HG02870 (cell line): ENCODE measurements at regions not wholly inside any gene's neighbourhood (a gene's known extent, or its start where the extent isn't known, plus 50 kb on each side); places are given as distances from the start of the nearest gene placed in this dataset.
"Not testable (repeated sequence)": the region's sequence is repeated elsewhere in the genome, so short reads cannot be mapped to it uniquely, and the experiment has no call there.

Source experiments
- ATAC-seq: cut with Tn5 transposase; IDR thresholded peaks from one replicate; pipeline ENCODE4 v1.9.1; 2021; ENCODE audit warnings: mild to moderate bottlenecking, moderate library complexity; ENCODE audit not compliant: unreplicated experiment

DNA sequence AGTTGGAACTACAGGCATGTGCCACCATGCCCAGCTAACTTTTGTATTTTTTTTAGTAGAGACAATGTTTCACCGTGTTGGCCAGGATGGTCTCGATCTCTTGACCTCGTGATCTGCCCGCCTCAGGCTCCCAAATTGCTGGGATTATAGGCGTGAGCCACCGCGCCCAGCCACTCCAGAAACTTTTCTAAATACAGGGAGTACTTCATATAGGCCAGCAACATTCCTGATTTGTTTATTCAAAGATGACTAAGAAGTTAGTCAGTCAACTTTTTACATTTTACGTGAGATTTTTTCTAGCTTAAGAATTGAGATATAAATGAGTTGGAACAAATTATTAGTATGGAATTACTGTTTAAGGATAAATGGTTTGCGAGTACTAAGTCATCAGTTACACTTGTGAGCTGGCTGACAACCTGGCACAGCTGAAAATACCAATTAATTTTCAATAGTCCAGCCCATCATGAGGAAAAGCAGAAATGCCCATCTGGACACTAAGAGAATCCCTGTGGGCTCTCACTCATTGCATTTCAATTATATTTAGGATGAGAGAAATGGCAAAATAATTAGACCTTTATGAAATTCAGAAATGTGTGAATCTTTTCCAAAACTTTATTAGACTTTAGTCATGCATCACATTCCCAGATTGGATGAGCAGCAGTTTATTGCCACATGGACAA is 430.8 kb upstream of the SPATA31A3 start:
- ATAC-seq, result not testable (repeated sequence)

- peak; percentile 46 for ATAC-seq
These were observed 426.2 kb upstream of the SPATA31A3 start for GRCh38 chr9:67418496-67419079.

DNA sequence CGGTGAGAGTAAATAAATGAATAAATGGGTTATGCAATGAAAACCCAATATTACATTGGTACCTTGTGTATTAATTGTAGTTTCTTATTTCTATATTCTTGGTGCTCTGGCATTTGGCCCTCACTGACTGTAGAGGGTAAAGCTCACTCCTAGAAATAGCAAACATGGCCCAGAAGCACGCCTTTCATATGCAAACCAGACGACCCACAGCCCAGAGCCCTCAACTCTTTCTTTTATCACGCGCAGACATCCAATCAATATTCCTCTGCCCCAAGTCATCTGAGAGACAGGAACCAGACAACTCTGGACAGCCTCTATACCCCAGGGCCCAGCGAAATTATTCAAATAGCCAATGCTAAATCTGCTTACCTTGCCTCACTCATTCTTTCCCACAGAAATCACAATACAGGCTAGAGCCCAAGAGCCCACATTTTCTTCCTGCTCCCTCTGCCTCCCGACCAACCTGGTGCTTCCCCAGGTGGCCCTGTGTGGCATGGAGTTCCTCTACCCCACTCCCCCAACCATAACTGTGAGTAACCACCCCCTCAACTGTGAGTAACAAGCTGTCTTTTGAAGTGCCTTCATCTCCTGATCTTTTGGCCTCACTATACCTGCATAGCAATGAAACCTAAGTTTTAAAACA is 425.1 kb upstream of the SPATA31A3 start:
- not testable (repeated sequence) for ATAC-seq

GRCh38 chr9:67416639-67417038 is 424.3 kb upstream of the SPATA31A3 start:
- ATAC-seq, result not testable (repeated sequence)

DNA sequence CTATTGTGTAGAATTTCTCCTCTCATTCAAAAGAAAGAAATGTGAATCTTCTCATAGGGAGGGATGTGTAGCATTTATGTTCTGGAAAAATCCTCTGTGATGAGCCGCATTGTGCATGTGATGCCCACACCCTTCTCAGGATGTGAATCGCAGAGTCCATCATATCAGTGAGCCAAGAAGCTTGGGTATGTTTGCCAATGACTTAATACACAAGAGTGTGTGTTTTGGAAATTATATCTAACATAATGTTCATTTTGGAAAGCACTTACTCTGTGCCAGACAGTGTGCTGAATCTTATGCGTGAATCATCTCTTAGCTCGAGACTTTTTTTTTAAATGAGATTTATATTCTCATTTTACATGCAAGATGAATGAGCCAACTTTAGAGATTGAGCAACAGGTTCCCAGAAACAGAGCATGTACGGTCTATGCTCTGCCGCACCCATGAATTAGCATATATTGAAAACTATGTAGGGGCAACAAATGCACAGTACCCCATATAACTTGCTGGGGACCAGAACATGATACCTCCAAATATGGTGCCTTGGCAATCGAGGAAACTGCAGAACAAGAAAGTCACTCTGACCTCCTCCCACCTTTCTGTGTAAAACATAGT is 418.4 kb upstream of the SPATA31A3 start:
- ATAC-seq, result not testable (repeated sequence)

DNA sequence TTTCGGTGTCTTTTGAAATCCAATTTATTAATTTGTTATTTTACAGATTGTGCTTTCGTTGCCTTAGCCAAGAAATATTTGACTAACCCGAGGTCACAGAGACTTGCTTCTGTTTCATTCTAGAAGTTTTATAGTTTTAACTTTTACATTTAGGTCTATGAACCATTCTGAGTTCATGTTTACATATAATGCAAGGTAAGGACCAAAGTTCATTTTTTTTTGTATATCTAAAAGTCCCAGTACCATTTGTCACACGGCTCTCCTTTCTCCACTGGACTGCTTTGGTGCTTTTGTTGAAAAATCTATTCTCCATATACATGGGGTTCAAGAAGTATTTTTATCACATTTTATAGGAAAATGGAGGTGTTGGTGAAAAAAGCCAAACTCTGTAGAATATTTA is 411.4 kb upstream of the SPATA31A3 start:
- not testable (repeated sequence) for ATAC-seq

DNA sequence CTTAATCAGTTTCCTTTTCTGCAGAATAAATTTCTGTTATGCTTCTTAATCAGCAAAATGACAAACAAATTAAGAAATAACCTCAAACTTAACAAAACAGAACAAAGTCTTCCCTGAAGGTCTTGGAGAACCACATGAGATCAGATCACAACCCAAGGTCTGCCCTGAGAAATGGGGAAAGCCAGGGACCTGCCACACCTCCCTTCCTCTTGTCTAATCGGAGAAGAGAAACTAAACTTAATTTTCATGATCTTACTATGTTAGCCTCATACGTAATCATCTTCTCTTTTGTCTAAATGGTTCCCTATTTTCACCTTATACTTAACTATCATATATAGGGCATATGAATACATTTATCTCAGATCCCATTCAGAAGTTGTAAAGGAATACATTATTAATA is 405.4 kb upstream of the SPATA31A3 start:
- not testable (repeated sequence) for ATAC-seq

- ATAC-seq, result not testable (repeated sequence)
These were observed 402.4 kb upstream of the SPATA31A3 start for GRCh38 chr9:67394782-67395181.

DNA sequence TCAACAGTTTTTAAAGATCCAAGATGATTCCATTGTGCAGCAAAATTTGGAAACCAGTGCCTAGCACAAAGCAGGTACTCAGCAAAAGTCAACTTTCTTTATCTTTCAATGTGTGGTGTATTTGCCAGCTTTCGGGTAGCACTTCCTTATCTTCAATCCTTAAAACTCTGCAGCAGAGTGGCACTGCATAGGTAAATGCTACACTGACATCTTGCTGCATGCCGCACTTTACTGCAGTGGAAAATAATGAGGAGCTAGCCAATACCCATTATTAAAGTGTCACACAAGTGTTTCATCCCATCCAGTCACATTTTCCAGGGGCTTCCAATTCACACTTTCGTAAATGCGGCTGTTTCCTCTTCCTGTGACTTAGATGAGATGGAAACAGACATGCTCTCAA is 401.7 kb upstream of the SPATA31A3 start:
- not testable (repeated sequence) for ATAC-seq

GRCh38 chr9:67369664-67370063 is 377.3 kb upstream of the SPATA31A3 start:
- ATAC-seq, result not testable (repeated sequence)

GRCh38 chr9:67362325-67362724 is 370.0 kb upstream of the SPATA31A3 start:
- ATAC-seq, result not testable (repeated sequence)

DNA sequence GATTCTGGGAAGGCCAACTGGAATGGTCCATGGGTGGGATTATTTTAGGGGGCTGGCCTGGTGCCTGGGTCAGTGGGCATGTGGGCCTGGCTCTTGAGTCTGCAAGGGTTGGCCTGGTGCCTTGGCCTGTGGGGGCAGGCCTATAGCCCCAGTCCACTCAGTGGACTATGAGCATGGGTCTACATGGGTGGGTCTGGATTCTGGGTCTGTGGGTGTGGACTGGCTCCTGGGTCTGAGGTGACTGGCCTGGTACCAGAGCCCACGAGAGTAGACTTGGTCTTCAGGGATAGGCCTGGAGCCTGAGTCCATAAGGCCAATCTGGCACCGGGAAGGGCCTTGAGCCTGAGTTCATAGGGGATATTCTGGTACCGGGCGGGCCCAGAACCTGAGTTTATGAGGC is 361.6 kb upstream of the SPATA31A3 start:
- ATAC-seq, result not testable (repeated sequence)

DNA sequence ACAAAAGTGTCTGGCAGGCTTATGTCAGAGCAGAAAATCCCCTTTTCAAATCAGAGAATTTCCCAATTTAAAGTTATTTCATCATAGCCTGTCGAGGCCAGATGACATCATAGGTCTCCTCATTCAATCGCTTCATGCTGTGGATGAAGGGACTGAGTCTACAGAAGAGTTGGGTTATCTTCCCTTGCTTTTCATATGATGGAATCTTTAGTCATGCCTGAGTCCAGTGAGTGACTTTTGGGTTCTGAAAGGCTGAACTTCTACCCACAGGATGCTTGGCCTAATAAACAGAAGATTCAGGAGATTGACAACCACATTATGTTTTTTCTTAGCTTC is 357.0 kb upstream of the SPATA31A3 start:
- ATAC-seq, result not testable (repeated sequence)

- not testable (repeated sequence) for ATAC-seq
These were observed 356.4 kb upstream of the SPATA31A3 start for GRCh38 chr9:67348562-67349423.

GRCh38 chr9:67348094-67348493 is 355.7 kb upstream of the SPATA31A3 start:
- ATAC-seq, result not testable (repeated sequence)

GRCh38 chr9:67339216-67339615 is 346.9 kb upstream of the SPATA31A3 start:
- ATAC-seq, result not testable (repeated sequence)

DNA sequence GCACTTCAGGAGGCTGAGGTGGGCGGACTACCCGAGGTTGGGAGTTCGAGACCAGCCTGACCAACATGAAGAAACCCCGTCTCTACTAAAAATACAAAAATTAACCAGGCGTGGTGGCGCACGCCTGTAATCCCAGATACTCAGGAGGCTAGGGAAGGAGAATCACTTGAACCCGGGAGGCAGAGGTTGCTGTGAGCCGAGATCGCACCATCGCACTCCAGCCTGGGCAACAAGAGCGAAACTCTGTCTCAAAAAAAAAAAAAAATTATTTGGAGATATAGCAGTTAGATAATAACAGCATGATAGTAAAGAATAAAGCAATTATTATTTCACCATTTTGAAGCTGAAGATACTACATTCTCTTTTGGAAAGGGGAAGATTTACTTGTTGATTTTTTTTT is 345.9 kb upstream of the SPATA31A3 start:
- not testable (repeated sequence) for ATAC-seq

DNA sequence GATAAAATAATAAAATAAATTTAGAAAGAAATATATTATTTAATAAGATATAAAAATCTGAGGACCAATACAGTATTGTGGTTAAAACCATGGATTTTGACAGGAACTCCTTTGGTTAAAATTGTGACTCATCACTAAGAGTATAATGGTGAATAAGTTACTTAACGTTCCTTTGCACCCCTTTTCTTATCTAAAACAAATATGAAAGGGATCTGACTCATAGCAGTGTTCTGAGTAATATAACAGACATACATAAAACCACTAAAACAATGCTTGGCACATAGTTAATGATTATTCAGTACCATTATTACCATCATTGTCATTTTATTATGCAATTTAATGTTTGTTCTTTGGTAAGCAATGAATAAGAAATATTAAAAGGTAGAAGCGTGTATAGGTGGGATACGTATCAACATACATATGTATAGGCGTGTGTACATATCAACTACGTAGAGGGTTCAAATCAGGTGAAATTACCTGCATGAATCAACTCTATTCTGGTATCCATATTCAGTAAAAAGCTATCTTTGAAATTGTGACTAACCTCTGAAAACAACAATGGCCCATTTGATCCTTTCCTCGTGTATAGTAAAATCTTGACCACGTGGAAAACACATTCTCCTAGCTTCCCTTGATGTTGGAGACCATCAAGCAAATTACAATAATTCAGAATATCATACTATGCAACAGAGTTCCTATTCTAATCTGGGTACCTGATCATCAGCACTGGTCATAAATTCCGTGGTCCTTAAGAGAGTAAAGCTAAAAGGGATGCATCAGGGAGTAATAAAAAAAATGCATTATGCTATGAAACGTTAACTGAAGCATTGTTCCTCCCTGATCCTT is 342.6 kb upstream of the SPATA31A3 start:
- ATAC-seq, result not testable (repeated sequence)

DNA sequence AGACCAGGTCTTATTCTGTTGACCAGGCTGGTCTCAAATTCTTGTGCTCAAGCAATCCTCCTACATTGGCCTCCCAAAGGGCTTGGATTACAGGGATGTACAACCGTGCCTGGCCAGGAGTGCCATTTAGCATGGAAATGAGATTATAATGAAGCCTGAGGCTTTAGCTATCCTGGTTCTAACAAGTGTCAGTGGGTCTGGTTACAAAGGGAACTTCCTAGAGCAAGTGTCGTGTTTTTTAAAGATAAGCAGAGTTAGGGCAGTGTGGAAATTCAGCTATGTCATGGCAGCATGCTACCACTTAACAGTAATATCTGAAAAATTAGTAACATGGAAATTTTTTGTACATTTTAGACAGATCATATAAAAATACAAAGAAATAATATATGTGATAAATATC is 339.3 kb upstream of the SPATA31A3 start:
- not testable (repeated sequence) for ATAC-seq

DNA sequence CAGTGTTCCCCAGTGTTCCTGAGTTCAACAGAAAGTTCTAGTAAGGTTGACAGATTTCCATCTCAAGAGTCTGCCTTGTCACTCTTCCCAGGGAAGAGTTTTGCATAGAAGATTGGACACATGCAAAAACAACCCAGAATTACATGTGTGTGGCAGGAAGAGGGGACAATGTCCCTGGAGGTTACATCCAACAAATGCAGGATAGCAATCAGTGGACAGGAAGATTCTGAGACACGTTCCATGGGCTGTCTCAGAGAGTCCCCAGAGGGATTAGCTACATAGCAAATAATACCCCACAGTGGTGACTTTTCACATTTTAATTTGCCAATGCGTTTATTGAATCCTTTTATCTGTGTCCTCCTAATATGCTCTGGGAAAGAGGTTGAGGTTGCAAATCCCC is 321.1 kb upstream of the SPATA31A3 start:
- not testable (repeated sequence) for ATAC-seq
